ENCODE measurements at regions not wholly inside any gene's neighbourhood (a gene's known extent, or its start where the extent isn't known, plus 50 kb on each side); places are given as distances from the start of the nearest gene placed in this dataset.

DNA sequence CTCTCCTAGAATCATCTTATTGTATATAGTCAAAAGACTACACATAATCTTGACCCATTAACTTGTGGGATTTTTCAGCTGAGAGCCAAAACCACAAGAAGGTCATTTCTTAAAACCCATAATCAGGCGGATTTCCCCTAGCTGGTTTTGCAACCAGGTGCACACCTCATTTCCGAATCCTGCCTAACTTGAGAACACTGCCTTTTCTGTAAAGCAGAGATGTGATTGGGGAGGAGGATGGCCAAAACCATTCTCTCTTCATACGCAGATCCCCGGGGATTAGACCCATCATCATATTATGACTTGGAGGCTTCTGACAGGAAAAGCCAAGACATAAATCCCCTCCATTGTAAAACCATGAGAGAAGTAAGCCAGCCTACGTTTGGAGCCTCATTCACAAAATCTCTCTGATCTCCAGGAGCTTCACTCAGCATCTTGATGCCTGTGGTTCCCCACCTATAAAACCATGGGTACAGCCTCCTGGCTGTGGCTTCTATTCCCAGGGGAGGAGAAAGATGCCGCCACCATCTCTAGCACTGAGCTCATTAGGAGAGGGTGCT is 191.3 kb downstream of the KIF18A start:
- Mint-ChIP-seq H3K9me3 (peaks cover 0 to 6% (median 0%) of the 10 kb centered on the region in 11 donors), H3K36me3 (no peaks in the 10 kb centered on the region), H3K4me3 (no peak overlapping the region), H3K27me3 (peaks cover 0 to 8% (median 6%) of the 10 kb centered on the region in 5 donors), H3K4me1 (no peaks in the 10 kb centered on the region), H3K27ac (no peak overlapping the region)
- Histone ChIP-seq H3K4me3 (ENCODE audit: low read length) (no peak overlapping the region), H3K27ac (ENCODE audit: low read depth, low read length) (no peak overlapping the region), H3K36me3 (ENCODE audit: control insufficient read depth in 2 of 3, insufficient read depth in 3 of 3, low read length in 3 of 3) (no peaks in the 10 kb centered on the region), H3K9me3 (ENCODE audit: control insufficient read depth in 2 of 3, low read length in 3 of 3) (no peaks in the 10 kb centered on the region), H3K27me3 (ENCODE audit: control insufficient read depth in 2 of 2, insufficient read depth in 2 of 2, low read length in 2 of 2) (no peaks in the 10 kb centered on the region), H3K4me1 (ENCODE audit: control insufficient read depth in 2 of 2, insufficient read depth in 2 of 2, low read length in 2 of 2) (no peaks in the 10 kb centered on the region)
- ATAC-seq: no peak
- POLR2A ChIA-PET: no interaction called here
- no peak for DNase-seq
- intact Hi-C loops (cut with micrococcal nuclease): no loop called here
- CTCF ChIA-PET: no interaction called here

DNA sequence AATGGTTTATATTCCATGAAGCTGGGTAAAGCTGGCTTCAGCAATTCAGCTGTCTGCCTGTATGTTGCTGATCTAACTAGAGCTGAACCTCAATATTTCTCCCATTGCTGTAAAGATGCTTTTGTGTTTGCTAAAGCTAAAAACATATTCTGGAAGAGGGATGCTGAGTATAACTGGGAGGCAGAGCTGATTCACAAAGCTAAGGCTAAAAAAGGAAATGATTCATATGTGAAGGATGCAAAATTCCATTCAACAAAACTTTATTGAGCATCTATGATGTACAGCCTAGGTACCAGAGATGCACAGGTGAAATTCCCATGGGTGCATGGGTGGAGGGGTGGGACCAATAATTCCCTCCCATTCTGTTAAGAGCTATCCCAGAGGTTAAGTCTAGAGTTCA is 193.9 kb downstream of the KIF18A start:
- H3K4me3 Mint-ChIP-seq: no peak overlapping the region
- CTCF ChIA-PET: interaction anchor here (0.6 kb wide), 1 partner anchor 20 kb away, joined by 3 read pairs; no protein-coding TSS in a partner anchor
- peaks cover 0 to 6% (median 0%) of the 10 kb centered on the region in 11 donors for H3K9me3 Mint-ChIP-seq
- no peaks in the 10 kb centered on the region for H3K36me3 Mint-ChIP-seq
- no peak overlapping the region for H3K27ac ChIP-seq (ENCODE audit: low read depth, low read length)
- H3K27me3 ChIP-seq (ENCODE audit: control insufficient read depth in 2 of 2, insufficient read depth in 2 of 2, low read length in 2 of 2): no peaks in the 10 kb centered on the region
- POLR2A ChIA-PET: no interaction called here
- peaks cover 0 to 11% (median 6%) of the 10 kb centered on the region in 5 donors for H3K27me3 Mint-ChIP-seq
- DNase-seq (no peak), ATAC-seq (no peak)
- H3K4me1 ChIP-seq (ENCODE audit: control insufficient read depth in 2 of 2, insufficient read depth in 2 of 2, low read length in 2 of 2): no peaks in the 10 kb centered on the region
- H3K27ac Mint-ChIP-seq: no peak overlapping the region
- no peaks in the 10 kb centered on the region for H3K36me3 ChIP-seq (ENCODE audit: control insufficient read depth in 2 of 3, insufficient read depth in 3 of 3, low read length in 3 of 3)
- intact Hi-C loops (cut with micrococcal nuclease): no loop called here
- H3K9me3 ChIP-seq (ENCODE audit: control insufficient read depth in 2 of 3, low read length in 3 of 3): no peaks in the 10 kb centered on the region
- H3K4me1 Mint-ChIP-seq: no peaks in the 10 kb centered on the region
- H3K4me3 ChIP-seq (ENCODE audit: low read length): no peak overlapping the region

DNA sequence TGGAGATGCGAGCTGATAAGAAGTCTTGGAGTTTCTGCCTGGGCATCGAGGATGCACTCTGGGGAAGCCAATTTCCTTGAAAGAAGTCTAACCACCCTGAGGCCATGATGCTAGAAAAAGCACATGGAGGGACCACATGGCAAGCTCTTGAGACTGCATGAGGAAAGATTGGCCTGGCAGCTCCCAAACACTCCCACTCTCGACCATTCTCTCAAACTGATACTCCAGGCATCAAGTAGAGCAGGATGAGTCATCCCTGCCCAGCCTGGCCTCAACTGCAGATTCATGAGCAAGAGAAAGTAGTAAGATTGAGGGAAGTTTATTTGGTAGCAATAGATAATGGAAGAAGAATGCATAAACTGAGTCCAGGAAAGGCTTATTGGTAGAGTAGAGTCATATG is 194.3 kb downstream of the KIF18A start:
- Mint-ChIP-seq H3K9me3 (peaks cover 0 to 6% (median 0%) of the 10 kb centered on the region in 11 donors), H3K36me3 (no peaks in the 10 kb centered on the region), H3K4me3 (no peak overlapping the region), H3K27me3 (peaks cover 0 to 11% (median 6%) of the 10 kb centered on the region in 5 donors), H3K27ac (no peak overlapping the region), H3K4me1 (no peaks in the 10 kb centered on the region)
- Histone ChIP-seq H3K36me3 (ENCODE audit: control insufficient read depth in 2 of 3, insufficient read depth in 3 of 3, low read length in 3 of 3) (no peaks in the 10 kb centered on the region), H3K4me3 (ENCODE audit: low read length) (no peak overlapping the region), H3K27ac (ENCODE audit: low read depth, low read length) (no peak overlapping the region), H3K9me3 (ENCODE audit: control insufficient read depth in 2 of 3, low read length in 3 of 3) (no peaks in the 10 kb centered on the region), H3K27me3 (ENCODE audit: control insufficient read depth in 2 of 2, insufficient read depth in 2 of 2, low read length in 2 of 2) (peaks cover 0 to 2% of the 10 kb centered on the region in 2 donors), H3K4me1 (ENCODE audit: control insufficient read depth in 2 of 2, insufficient read depth in 2 of 2, low read length in 2 of 2) (no peaks in the 10 kb centered on the region)
- no peak for ATAC-seq
- CTCF ChIA-PET: interaction anchor here (0.6 kb wide), 1 partner anchor 20 kb away, joined by 3 read pairs; no protein-coding TSS in a partner anchor
- intact Hi-C loops (cut with micrococcal nuclease): no loop called here
- no peak for DNase-seq
- POLR2A ChIA-PET: no interaction called here

DNA sequence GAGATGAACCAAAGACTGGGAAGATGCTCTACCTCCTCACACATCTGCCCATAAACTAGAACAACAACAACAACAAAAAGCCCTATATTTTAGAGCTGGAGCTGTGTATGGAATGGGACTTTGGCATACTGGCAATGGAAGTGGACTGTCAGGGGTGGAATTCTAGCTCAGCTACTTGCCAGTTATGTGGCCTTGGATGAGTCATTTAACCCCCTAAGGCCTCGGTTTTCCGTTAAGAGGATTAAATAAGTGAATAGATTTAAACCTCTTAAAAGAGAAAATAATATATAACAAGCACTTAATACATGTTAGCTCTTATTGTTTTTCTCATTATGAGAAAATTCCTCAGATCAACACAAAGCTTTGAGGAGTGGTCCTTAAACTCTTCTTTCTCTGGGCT is 195.0 kb downstream of the KIF18A start:
- Histone ChIP-seq H3K36me3 (ENCODE audit: control insufficient read depth in 2 of 3, insufficient read depth in 3 of 3, low read length in 3 of 3) (no peaks in the 10 kb centered on the region), H3K4me1 (ENCODE audit: control insufficient read depth in 2 of 2, insufficient read depth in 2 of 2, low read length in 2 of 2) (no peaks in the 10 kb centered on the region), H3K27me3 (ENCODE audit: control insufficient read depth in 2 of 2, insufficient read depth in 2 of 2, low read length in 2 of 2) (peaks cover 0 to 2% of the 10 kb centered on the region in 2 donors), H3K9me3 (ENCODE audit: control insufficient read depth in 2 of 3, low read length in 3 of 3) (no peaks in the 10 kb centered on the region), H3K27ac (ENCODE audit: low read depth, low read length) (no peak overlapping the region), H3K4me3 (ENCODE audit: low read length) (no peak overlapping the region)
- H3K9me3 Mint-ChIP-seq: peaks cover 0 to 7% (median under 1%) of the 10 kb centered on the region in 11 donors
- H3K27me3 Mint-ChIP-seq: peaks cover 0 to 17% (median 6%) of the 10 kb centered on the region in 5 donors
- ATAC-seq: no peak
- H3K27ac Mint-ChIP-seq: no peak overlapping the region
- CTCF ChIA-PET: no interaction called here
- no peaks in the 10 kb centered on the region for H3K36me3 Mint-ChIP-seq
- H3K4me1 Mint-ChIP-seq: no peaks in the 10 kb centered on the region
- H3K4me3 Mint-ChIP-seq: no peak overlapping the region
- DNase-seq: no peak
- POLR2A ChIA-PET: no interaction called here
- intact Hi-C loops (cut with micrococcal nuclease): no loop called here

DNA sequence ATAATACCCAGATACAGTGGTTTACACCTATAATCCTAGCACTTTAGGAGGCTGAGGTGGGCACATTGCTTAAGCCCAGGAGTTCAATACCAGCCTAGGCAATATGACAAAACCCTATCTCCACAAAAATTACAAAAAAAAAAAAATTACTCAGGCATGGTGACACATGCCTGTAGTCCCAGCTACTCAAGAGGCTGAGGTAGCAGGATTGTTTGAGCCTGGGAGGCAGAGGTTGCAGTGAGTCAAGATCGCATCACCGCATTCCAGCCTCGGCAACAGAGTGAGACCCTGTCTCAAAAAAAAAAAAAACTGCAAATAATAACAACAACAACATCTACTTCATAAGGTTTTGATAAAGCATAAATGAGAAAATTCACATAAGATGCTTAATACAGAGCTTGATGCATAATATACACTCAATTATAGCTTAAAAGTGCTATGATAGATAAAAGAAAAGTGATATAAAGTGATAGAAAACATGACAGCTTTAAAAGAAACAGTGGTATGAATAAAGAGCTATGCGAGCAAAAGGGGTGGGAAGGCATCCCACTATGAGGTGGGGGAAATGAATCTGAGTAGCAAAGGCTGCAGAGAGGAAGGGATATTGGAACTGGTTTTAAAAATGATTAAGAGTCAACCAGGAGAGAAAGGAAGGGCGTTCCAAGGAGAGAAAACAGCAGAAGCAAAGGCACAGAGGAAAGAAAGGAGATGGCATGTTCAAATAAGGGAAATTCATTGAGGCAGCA is 197.6 kb downstream of the KIF18A start:
- no peak overlapping the region for H3K4me3 ChIP-seq (ENCODE audit: low read length)
- H3K9me3 Mint-ChIP-seq: peaks cover 0 to 11% (median 2%) of the 10 kb centered on the region in 11 donors
- no peaks in the 10 kb centered on the region for H3K9me3 ChIP-seq (ENCODE audit: control insufficient read depth in 2 of 3, low read length in 3 of 3)
- intact Hi-C loops (cut with micrococcal nuclease): no loop called here
- H3K4me1 Mint-ChIP-seq: no peaks in the 10 kb centered on the region
- no peaks in the 10 kb centered on the region for H3K4me1 ChIP-seq (ENCODE audit: control insufficient read depth in 2 of 2, insufficient read depth in 2 of 2, low read length in 2 of 2)
- H3K4me3 Mint-ChIP-seq: no peak overlapping the region
- H3K27me3 ChIP-seq (ENCODE audit: control insufficient read depth in 2 of 2, insufficient read depth in 2 of 2, low read length in 2 of 2): peaks cover 0 to 2% of the 10 kb centered on the region in 2 donors
- no peaks in the 10 kb centered on the region for H3K36me3 Mint-ChIP-seq
- POLR2A ChIA-PET: no interaction called here
- H3K27me3 Mint-ChIP-seq: peaks cover 0 to 18% (median 0%) of the 10 kb centered on the region in 5 donors
- DNase-seq (no peak), ATAC-seq (no peak)
- H3K27ac Mint-ChIP-seq: no peak overlapping the region
- no peaks in the 10 kb centered on the region for H3K36me3 ChIP-seq (ENCODE audit: control insufficient read depth in 2 of 3, insufficient read depth in 3 of 3, low read length in 3 of 3)
- CTCF ChIA-PET: no interaction called here
- no peak overlapping the region for H3K27ac ChIP-seq (ENCODE audit: low read depth, low read length)

DNA sequence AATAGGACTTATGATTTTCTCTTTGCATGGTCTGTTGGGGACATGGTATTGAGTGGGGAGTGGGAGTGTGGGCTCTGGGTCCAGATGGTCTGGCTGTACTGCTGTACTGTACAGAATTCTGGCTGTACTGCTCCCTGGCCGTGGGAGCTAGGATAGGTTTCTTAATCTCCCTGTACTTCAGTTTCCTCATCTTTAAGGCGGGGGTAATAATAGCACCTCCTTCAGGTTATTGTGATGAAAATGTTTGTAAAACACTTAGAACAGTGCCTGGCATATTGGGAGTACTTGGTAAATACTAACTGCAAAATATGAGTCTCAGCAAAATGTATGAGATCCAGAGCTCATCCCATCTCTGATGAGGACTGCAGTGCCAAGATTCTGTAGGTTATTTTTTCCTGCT is 198.6 kb downstream of the KIF18A start:
- Mint-ChIP-seq H3K27me3 (peaks cover 0 to 18% (median 0%) of the 10 kb centered on the region in 5 donors), H3K4me1 (no peaks in the 10 kb centered on the region), H3K36me3 (no peaks in the 10 kb centered on the region), H3K4me3 (no peak overlapping the region), H3K27ac (no peak overlapping the region), H3K9me3 (peaks cover 0 to 11% (median 2%) of the 10 kb centered on the region in 11 donors)
- H3K27ac ChIP-seq (ENCODE audit: low read depth, low read length): no peak overlapping the region
- ATAC-seq (no peak), DNase-seq (no peak)
- no peaks in the 10 kb centered on the region for H3K36me3 ChIP-seq (ENCODE audit: control insufficient read depth in 2 of 3, insufficient read depth in 3 of 3, low read length in 3 of 3)
- ChIA-PET POLR2A (no interaction called here), CTCF (no interaction called here)
- H3K9me3 ChIP-seq (ENCODE audit: control insufficient read depth in 2 of 3, low read length in 3 of 3): no peaks in the 10 kb centered on the region
- H3K27me3 ChIP-seq (ENCODE audit: control insufficient read depth in 2 of 2, insufficient read depth in 2 of 2, low read length in 2 of 2): peaks cover 0 to 2% of the 10 kb centered on the region in 2 donors
- no peaks in the 10 kb centered on the region for H3K4me1 ChIP-seq (ENCODE audit: control insufficient read depth in 2 of 2, insufficient read depth in 2 of 2, low read length in 2 of 2)
- H3K4me3 ChIP-seq (ENCODE audit: low read length): no peak overlapping the region
- intact Hi-C loops (cut with micrococcal nuclease): no loop called here

DNA sequence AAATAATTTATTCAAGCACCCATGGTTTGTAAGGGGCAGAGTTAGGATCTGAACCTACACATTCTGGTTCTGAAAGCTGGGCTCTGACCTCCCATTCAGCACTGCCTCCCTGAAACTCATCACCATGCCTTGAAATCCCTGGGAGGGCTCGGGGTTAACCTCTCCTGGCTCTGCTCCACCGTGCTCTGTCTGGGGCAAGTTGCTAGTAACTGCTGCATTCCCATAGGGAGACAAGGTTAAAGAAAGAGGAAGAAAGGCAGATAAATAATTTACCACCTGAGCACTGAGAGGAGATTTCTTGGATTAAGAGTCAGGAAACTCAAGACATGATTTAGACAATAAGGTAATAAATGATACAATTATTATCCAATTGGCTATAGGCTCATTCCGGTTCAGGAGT is 199.3 kb downstream of the KIF18A start:
- H3K4me3 Mint-ChIP-seq: no peak overlapping the region
- POLR2A ChIA-PET: no interaction called here
- Histone ChIP-seq H3K9me3 (ENCODE audit: control insufficient read depth in 2 of 3, low read length in 3 of 3) (no peaks in the 10 kb centered on the region), H3K36me3 (ENCODE audit: control insufficient read depth in 2 of 3, insufficient read depth in 3 of 3, low read length in 3 of 3) (no peaks in the 10 kb centered on the region), H3K4me3 (ENCODE audit: low read length) (no peak overlapping the region), H3K27me3 (ENCODE audit: control insufficient read depth in 2 of 2, insufficient read depth in 2 of 2, low read length in 2 of 2) (peaks cover 0 to 2% of the 10 kb centered on the region in 2 donors), H3K27ac (ENCODE audit: low read depth, low read length) (no peak overlapping the region), H3K4me1 (ENCODE audit: control insufficient read depth in 2 of 2, insufficient read depth in 2 of 2, low read length in 2 of 2) (no peaks in the 10 kb centered on the region)
- peaks cover 0 to 11% (median 2%) of the 10 kb centered on the region in 11 donors for H3K9me3 Mint-ChIP-seq
- peaks cover 0 to 18% (median 0%) of the 10 kb centered on the region in 5 donors for H3K27me3 Mint-ChIP-seq
- no peak for ATAC-seq
- H3K4me1 Mint-ChIP-seq: no peaks in the 10 kb centered on the region
- no peak overlapping the region for H3K27ac Mint-ChIP-seq
- intact Hi-C loops (cut with micrococcal nuclease): no loop called here
- CTCF ChIA-PET: no interaction called here
- no peaks in the 10 kb centered on the region for H3K36me3 Mint-ChIP-seq
- no peak for DNase-seq

Data from naive thymus-derived CD4-positive, alpha-beta T cell (primary cell).